ENCODE measurements at regions not wholly inside any gene's neighbourhood (a gene's known extent, or its start where the extent isn't known, plus 50 kb on each side); places are given as distances from the start of the nearest gene placed in this dataset.

DNA sequence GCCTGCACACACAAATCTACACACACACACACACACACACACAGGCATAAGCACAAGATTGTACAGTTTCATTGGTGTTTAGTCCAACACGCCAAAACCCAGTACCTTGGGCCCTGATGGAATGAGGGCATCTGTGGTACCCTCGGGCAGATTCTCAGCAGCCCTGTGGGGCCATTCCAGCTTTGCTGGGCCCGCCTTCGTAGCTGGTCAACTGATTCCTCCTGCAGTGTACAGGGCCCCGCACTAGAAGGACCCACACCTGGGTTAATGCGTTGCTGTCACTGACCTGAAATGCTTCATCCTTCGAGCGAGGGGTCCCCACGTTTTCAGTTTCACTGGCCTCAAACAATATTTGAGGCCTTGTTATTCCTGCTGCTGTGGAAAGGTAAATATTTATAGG lies 731.2 kb downstream of the BRD1 start:
- TF ChIP-seq HMG20B (CRISPR knock-in tag; conservative IDR thresholded peaks at IDR 0.05) (no peak), ZNF746 (CRISPR knock-in tag; IDR thresholded peaks at IDR 0.05) (no peak), NFKB2 (CRISPR knock-in tag; IDR thresholded peaks at IDR 0.05; ENCODE audit: borderline replicate concordance) (no peak), CC2D1A (CRISPR knock-in tag; IDR thresholded peaks at IDR 0.05) (no peak), ZNF205 (CRISPR knock-in tag; IDR thresholded peaks at IDR 0.05) (no peak), JUN (CRISPR knock-in tag; IDR thresholded peaks at IDR 0.05) (no peak), KLF13 (CRISPR knock-in tag; IDR thresholded peaks at IDR 0.05) (no peak)
- TF ChIP-seq, protein P1, sequence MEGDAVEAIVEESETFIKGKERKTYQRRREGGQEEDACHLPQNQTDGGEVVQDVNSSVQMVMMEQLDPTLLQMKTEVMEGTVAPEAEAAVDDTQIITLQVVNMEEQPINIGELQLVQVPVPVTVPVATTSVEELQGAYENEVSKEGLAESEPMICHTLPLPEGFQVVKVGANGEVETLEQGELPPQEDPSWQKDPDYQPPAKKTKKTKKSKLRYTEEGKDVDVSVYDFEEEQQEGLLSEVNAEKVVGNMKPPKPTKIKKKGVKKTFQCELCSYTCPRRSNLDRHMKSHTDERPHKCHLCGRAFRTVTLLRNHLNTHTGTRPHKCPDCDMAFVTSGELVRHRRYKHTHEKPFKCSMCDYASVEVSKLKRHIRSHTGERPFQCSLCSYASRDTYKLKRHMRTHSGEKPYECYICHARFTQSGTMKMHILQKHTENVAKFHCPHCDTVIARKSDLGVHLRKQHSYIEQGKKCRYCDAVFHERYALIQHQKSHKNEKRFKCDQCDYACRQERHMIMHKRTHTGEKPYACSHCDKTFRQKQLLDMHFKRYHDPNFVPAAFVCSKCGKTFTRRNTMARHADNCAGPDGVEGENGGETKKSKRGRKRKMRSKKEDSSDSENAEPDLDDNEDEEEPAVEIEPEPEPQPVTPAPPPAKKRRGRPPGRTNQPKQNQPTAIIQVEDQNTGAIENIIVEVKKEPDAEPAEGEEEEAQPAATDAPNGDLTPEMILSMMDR (CRISPR knock-in tag; IDR thresholded peaks at IDR 0.05) = no peak

All from HepG2 (cell line).